Thyroid gland (tissue), 4 donors: ENCODE measurements at regions not wholly inside any gene's neighbourhood (a gene's known extent, or its start where the extent isn't known, plus 50 kb on each side); places are given as distances from the start of the nearest gene placed in this dataset.

Experiments
- DNase-seq, 2 donors: peaks; one replicate each; pipeline ENCODE4 v3.0.0-alpha.2; 2019
- H3K27ac ChIP-seq, 3 donors: fragments of 200-600 bp; sonication (generic); 1 replicate in 2 of 3; 2 replicates in 1 of 3; pipeline ENCODE4 v1.5.1; 2016 to 2019; ENCODE audit warnings: mild to moderate bottlenecking in 1 of 3, moderate library complexity in 1 of 3
- H3K27me3 ChIP-seq: fragments of 200-600 bp; sonication (generic); one replicate; pipeline ENCODE4 v1.5.1; 2019
- H3K36me3 ChIP-seq, 2 donors: fragments of 200-600 bp; sonication (generic); one replicate each; pipeline ENCODE4 v1.5.1; 2016 to 2019
- H3K4me1 ChIP-seq, 2 donors: fragments of 200-600 bp; sonication (generic); one replicate each; pipeline ENCODE4 v1.5.1; 2017 to 2019
- H3K4me3 ChIP-seq, 3 donors: fragments of 200-600 bp; sonication (generic); replicated peaks in 1 of 3; 1 replicate in 2 of 3; 2 replicates in 1 of 3; pipeline ENCODE4 v1.5.1; 2016; ENCODE audit warnings: mild to moderate bottlenecking in 1 of 3
- H3K9me3 ChIP-seq: fragments of 200-600 bp; sonication (generic); one replicate; pipeline ENCODE4 v1.5.1; 2017
- CTCF ChIP-seq, 6 experiments: fragments of 200-600 bp in 3 of 6; fragments of 450-650 bp in 3 of 6; sonication (generic) in 3 of 6; IDR thresholded peaks; one replicate each; pipeline ENCODE4 v1.5.1; 2016 to 2019; ENCODE audit warnings: antibody characterized with exemption in 6 of 6, mild to moderate bottlenecking in 2 of 6, inconsistent platforms in 1 of 6, moderate library complexity in 1 of 6
- POLR2A ChIP-seq, 2 donors: fragments of 450-650 bp; IDR thresholded peaks; one replicate each; pipeline ENCODE4 v1.6.1; 2017; ENCODE audit warnings: antibody characterized with exemption in 2 of 2, mild to moderate bottlenecking in 2 of 2, moderate library complexity in 1 of 2
- WGBS, 2 donors: methylation state at CpG; one replicate each; pipeline ENCODE4 v1.1.5; 2017; 5-methylcytosine and 5-hydroxymethylcytosine counted together
- intact Hi-C: fragments of 100-400 bp; cut with DNase I; formaldehyde crosslinking; loops from one replicate; pipeline ENCODE4 v1.15.1; 2023

GRCh38 chr7:37557571-37558209 is 109.0 kb upstream of the ELMO1 start:
- DNase-seq: peak; percentile 36 to 55
- Histone ChIP-seq H3K4me3 (no peak overlapping the region), H3K27me3 (no peaks in the 10 kb centered on the region), H3K9me3 (no peaks in the 10 kb centered on the region), H3K27ac (peak overlapping the region; percentile 67 to 77 (median 70)), H3K36me3 (no peaks in the 10 kb centered on the region), H3K4me1 (peaks cover 23 to 24% of the 10 kb centered on the region in 2 donors)
- 39 to 45% methylated on average over 5 of the region's 5 CpGs for WGBS, 2 donors
- intact Hi-C loops: no loop called here
- TF ChIP-seq CTCF (IDR thresholded peaks at IDR 0.05) (no peak), POLR2A (IDR thresholded peaks at IDR 0.05) (peak in 1 of 2 donors; percentile 62)

GRCh38 chr7:37558320-37559096 is 109.8 kb upstream of the ELMO1 start:
- Histone ChIP-seq H3K36me3 (no peaks in the 10 kb centered on the region), H3K4me1 (peaks cover 19 to 23% of the 10 kb centered on the region in 2 donors), H3K27me3 (no peaks in the 10 kb centered on the region), H3K27ac (peak overlapping the region; percentile 26 to 77 (median 67)), H3K9me3 (no peaks in the 10 kb centered on the region), H3K4me3 (no peak overlapping the region)
- TF ChIP-seq POLR2A (IDR thresholded peaks at IDR 0.05) (no peak), CTCF (IDR thresholded peaks at IDR 0.05) (no peak)
- no peak for DNase-seq
- intact Hi-C loops: no loop called here
- WGBS, 2 donors: 85 to 86% methylated on average over 3 of the region's 3 CpGs

DNA sequence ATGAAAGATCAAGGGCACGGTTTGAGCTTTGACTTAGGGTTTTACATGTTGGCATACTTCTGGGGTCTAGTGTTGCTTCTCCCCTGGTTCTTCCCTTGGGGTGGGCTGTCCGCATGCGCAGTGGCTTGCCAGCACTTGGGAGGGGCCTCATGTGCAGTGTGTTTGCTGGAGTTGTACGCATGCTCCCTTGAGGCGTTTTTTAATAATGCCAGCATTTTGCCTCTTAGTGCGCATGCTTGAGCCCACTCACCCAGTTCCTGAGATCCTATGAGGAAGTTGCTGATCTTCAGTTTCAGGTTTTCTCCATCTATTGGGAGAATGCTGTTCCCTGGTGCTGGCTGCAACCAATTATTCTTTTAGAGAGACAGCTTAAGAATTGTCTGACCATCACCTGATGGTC is 113.4 kb upstream of the GPR141 start:
- intact Hi-C loops: no loop called here
- H3K27me3 ChIP-seq: no peaks in the 10 kb centered on the region
- DNase-seq: no peak
- H3K4me1 ChIP-seq: peaks cover 11 to 17% of the 10 kb centered on the region in 2 donors
- TF ChIP-seq CTCF (IDR thresholded peaks at IDR 0.05): no peak
- TF ChIP-seq POLR2A (IDR thresholded peaks at IDR 0.05): no peak
- H3K36me3 ChIP-seq: no peaks in the 10 kb centered on the region
- 92 to 99% methylated on average over 6 of the region's 6 CpGs for WGBS, 2 donors
- peak overlapping the region in 2 of 3 donors; percentile 64 to 88 for H3K27ac ChIP-seq
- H3K4me3 ChIP-seq: no peak overlapping the region
- no peaks in the 10 kb centered on the region for H3K9me3 ChIP-seq

DNA sequence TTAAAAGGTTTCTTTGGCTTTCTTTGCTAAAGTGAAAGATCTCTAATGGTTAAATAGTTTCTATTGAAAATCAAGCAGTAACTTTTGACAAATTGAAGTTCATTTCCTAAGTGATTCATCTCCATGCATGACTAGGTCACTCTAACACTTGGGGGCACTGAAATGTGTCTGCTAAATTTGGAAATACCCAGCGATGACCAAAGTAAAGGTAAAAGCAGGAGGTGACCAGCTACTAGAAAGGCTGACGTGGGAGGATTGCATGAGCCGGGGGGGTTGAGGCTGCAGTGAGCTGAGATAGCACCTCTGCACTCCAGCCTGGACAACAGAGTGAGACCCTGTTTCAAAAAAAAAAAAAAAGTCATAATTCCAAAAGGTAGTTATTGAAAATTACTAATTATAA is 111.8 kb upstream of the GPR141 start:
- intact Hi-C loops: no loop called here
- TF ChIP-seq POLR2A (IDR thresholded peaks at IDR 0.05) (no peak), CTCF (IDR thresholded peaks at IDR 0.05) (no peak)
- Histone ChIP-seq H3K36me3 (no peaks in the 10 kb centered on the region), H3K4me1 (peaks cover 14 to 17% of the 10 kb centered on the region in 2 donors), H3K9me3 (no peaks in the 10 kb centered on the region), H3K27me3 (no peaks in the 10 kb centered on the region), H3K27ac (peak overlapping the region; percentile 62 to 88 (median 64)), H3K4me3 (no peak overlapping the region)
- peak; percentile 71 to 75 for DNase-seq
- 31 to 40% methylated on average over 3 of the region's 3 CpGs for WGBS, 2 donors

- intact Hi-C loops: no loop called here
- 37 to 75% methylated on average over 2 of the region's 2 CpGs for WGBS, 2 donors
- no peaks in the 10 kb centered on the region for H3K36me3 ChIP-seq
- H3K4me1 ChIP-seq: peaks cover 10 to 31% of the 10 kb centered on the region in 2 donors
- TF ChIP-seq POLR2A (IDR thresholded peaks at IDR 0.05) (no peak), CTCF (IDR thresholded peaks at IDR 0.05) (no peak)
- H3K27ac ChIP-seq: peak overlapping the region in 2 of 3 donors; percentile 62 to 72
- no peak overlapping the region for H3K4me3 ChIP-seq
- DNase-seq: no peak
- H3K27me3 ChIP-seq: no peaks in the 10 kb centered on the region
- no peaks in the 10 kb centered on the region for H3K9me3 ChIP-seq
Measured at GRCh38 chr7:37577412-37577811, 106.2 kb upstream of the GPR141 start.
